Glutamatergic neuron (in vitro differentiated cells): ENCODE measurements at regions not wholly inside any gene's neighbourhood (a gene's known extent, or its start where the extent isn't known, plus 50 kb on each side); places are given as distances from the start of the nearest gene placed in this dataset.

ENCODE experiments used
- DNase-seq: peaks from one replicate; pipeline ENCODE4 v3.0.0; 2022
- H3K27ac Mint-ChIP-seq: one replicate; pipeline ENCODE4 v1.8.0; 2020; ENCODE audit warnings: mild to moderate bottlenecking, mixed read lengths, inconsistent platforms; ENCODE audit not compliant: unreplicated experiment
- H3K27me3 Mint-ChIP-seq: one replicate; pipeline ENCODE4 v1.8.0; 2020; ENCODE audit warnings: mild to moderate bottlenecking, moderate library complexity, mixed read lengths, inconsistent platforms; ENCODE audit not compliant: unreplicated experiment
- H3K36me3 Mint-ChIP-seq: one replicate; pipeline ENCODE4 v1.8.0; 2020; ENCODE audit warnings: mild to moderate bottlenecking, mixed read lengths, inconsistent platforms; ENCODE audit not compliant: unreplicated experiment
- H3K4me1 Mint-ChIP-seq: one replicate; pipeline ENCODE4 v1.8.0; 2020; ENCODE audit warnings: mild to moderate bottlenecking, low read depth, mixed read lengths, inconsistent platforms; ENCODE audit not compliant: unreplicated experiment
- H3K4me3 Mint-ChIP-seq: one replicate; pipeline ENCODE4 v1.8.0; 2020; ENCODE audit warnings: mild to moderate bottlenecking, mixed read lengths, inconsistent platforms; ENCODE audit not compliant: unreplicated experiment
- H3K9me3 Mint-ChIP-seq: one replicate; pipeline ENCODE4 v1.8.0; 2020; ENCODE audit warnings: mild to moderate bottlenecking, moderate library complexity, mixed read lengths, inconsistent platforms; ENCODE audit not compliant: unreplicated experiment
- TF ChIP-seq, protein P1 (sequence below): fragments of 200-600 bp; sonication (generic); IDR thresholded peaks from one replicate; pipeline ENCODE4 v1.5.0; 2021; ENCODE audit not compliant: partially characterized antibody, unreplicated experiment

DNA sequence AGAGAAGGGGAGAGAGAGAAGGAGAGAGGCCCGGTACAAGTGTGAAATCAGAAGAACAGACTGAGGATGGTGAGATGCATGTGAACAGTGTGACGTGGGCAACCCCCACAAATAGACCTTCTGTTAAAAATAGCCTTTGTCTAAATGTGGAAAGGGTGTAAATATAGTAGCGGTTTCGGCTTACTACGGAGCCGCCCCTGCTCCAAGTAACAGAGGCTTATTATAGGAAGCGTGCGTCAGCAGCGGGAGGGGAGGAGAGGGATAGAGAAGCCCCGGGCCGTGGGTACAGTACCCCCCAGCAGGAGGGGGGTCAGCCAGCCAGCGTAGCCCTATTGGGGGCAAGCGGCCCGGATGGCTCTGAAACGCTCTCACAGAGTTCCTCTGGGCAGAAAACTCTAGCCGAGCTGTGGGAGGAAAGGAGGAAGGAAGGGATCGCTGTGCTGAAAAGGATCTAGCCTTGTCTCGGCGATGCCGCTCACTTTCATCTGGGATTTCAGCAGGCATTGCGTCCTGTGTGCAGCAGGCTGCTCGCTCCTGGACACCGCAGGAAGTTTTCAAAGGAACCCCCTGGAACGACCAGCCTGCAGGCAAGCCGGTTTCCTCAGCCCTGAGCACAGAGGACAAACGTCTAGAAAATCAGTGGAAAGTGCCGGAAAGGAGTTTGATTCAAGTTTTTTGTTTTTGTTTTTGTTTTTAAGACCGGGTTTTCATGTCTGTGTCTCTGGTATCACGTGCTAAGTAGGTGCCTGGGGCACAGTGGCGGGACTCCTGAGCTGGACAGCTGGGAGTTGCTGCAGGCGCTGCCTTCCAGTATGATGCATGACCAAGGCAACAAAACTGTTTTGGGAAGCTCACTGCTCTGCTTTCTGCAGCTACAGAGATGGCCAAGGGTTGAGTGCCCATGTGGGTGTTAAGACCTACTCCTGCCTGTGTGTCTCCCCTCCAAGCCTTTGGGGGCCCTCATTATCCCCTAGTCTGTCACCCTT, 146.6 kb downstream of the SEC61B start:
- peaks cover 5% of the 10 kb centered on the region for H3K9me3 Mint-ChIP-seq
- H3K27me3 Mint-ChIP-seq: no peaks in the 10 kb centered on the region
- peak overlapping the region; percentile 59 for H3K27ac Mint-ChIP-seq
- peak overlapping the region; percentile 36 for H3K4me3 Mint-ChIP-seq
- H3K36me3 Mint-ChIP-seq: peaks cover 5% of the 10 kb centered on the region
- peaks cover 28% of the 10 kb centered on the region for H3K4me1 Mint-ChIP-seq
- no peak for DNase-seq
- TF ChIP-seq, protein P1, sequence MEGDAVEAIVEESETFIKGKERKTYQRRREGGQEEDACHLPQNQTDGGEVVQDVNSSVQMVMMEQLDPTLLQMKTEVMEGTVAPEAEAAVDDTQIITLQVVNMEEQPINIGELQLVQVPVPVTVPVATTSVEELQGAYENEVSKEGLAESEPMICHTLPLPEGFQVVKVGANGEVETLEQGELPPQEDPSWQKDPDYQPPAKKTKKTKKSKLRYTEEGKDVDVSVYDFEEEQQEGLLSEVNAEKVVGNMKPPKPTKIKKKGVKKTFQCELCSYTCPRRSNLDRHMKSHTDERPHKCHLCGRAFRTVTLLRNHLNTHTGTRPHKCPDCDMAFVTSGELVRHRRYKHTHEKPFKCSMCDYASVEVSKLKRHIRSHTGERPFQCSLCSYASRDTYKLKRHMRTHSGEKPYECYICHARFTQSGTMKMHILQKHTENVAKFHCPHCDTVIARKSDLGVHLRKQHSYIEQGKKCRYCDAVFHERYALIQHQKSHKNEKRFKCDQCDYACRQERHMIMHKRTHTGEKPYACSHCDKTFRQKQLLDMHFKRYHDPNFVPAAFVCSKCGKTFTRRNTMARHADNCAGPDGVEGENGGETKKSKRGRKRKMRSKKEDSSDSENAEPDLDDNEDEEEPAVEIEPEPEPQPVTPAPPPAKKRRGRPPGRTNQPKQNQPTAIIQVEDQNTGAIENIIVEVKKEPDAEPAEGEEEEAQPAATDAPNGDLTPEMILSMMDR: no peak

DNA sequence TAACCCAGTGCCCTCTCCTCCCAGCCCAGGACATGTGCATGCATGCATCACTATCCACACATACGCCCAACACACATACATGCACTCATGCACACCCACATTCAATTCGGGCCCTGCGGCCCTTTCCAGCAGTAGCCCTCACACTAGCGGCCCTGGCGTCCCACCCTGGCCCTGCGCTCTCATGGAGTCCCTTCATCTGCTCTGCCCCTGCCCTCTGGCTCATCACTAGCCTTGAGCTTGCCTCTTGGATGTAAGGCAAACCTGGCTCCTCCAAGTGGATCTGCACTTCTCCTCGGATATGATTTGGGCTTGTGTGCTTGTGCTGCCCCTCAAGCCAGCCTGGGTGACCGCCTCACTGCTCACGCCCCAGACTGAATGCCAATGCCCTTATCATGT, 147.2 kb downstream of the SEC61B start:
- TF ChIP-seq, protein P1: no peak
- Mint-ChIP-seq H3K27me3 (no peaks in the 10 kb centered on the region), H3K9me3 (peaks cover 5% of the 10 kb centered on the region), H3K27ac (no peak overlapping the region), H3K4me3 (no peak overlapping the region), H3K36me3 (peaks cover 5% of the 10 kb centered on the region), H3K4me1 (peaks cover 28% of the 10 kb centered on the region)
- DNase-seq: no peak

DNA sequence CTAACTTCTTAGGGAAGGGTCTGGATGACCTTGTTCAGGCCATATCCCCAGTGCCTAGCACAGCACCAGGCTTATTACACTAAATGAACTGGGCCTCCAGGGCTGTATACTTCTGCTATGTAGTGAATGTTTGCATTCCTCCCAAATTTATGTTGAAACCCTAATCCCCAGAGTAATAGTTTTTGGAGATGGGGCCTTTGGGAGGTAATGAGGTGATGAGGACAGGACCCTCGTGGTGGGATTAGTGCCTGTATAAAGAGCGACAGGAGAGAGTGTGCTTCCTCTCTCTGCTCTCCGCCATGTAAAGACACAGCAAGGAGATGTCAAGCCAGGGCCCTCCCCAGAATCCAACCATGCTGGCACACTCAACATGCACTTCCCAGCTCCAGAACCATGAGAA, 148.3 kb downstream of the SEC61B start:
- Mint-ChIP-seq H3K9me3 (peaks cover 3% of the 10 kb centered on the region), H3K4me3 (no peak overlapping the region), H3K27ac (no peak overlapping the region), H3K27me3 (no peaks in the 10 kb centered on the region), H3K36me3 (peaks cover 5% of the 10 kb centered on the region), H3K4me1 (peaks cover 28% of the 10 kb centered on the region)
- no peak for DNase-seq
- TF ChIP-seq, protein P1: no peak

DNA sequence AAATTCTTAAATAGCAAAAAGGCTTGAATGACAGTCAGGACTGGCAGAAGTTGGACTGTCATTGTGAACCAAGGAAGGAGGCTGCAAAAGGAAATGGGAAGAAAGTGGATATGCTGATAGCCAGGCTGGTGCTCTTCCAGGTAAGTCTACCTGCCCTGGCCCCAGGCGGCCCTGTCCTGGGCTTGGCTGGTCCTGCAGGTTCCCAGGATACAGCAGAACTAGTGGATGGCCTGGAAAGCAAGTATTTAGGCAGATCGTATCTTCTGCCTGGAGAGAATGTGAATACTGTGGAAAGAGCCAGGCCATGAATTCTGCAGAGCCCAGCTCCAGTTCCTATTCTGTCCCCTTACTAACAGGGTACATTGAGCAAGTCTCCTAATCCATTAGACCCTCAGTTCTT, 149.3 kb downstream of the SEC61B start:
- Mint-ChIP-seq H3K9me3 (peaks cover 5% of the 10 kb centered on the region), H3K4me3 (no peak overlapping the region), H3K4me1 (peaks cover 28% of the 10 kb centered on the region), H3K27ac (no peak overlapping the region), H3K36me3 (peaks cover 5% of the 10 kb centered on the region), H3K27me3 (no peaks in the 10 kb centered on the region)
- TF ChIP-seq, protein P1: no peak
- no peak for DNase-seq

DNA sequence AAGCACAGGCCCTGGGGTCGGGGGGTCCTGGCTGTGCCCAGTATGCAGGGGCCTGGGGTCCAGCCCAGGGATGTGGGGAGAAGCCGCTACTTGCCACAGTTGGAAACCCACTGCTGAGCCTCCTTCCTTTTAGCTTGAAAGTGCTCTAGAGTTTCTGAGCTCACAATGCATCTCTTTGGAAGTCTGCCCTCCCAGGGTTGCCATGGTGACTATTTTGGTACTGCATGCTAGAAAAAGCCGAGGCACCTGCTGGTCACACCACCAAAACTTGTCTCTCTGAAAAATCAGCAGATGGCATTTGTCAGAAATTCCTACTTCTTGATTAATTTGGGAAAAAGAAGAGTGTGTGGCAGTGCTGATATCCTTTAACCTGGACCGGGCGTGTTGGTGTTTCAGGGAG, 151.8 kb downstream of the SEC61B start:
- peaks cover 5% of the 10 kb centered on the region for H3K36me3 Mint-ChIP-seq
- no peak for DNase-seq
- TF ChIP-seq, protein P1: no peak
- no peak overlapping the region for H3K4me3 Mint-ChIP-seq
- H3K27me3 Mint-ChIP-seq: no peaks in the 10 kb centered on the region
- peaks cover 5% of the 10 kb centered on the region for H3K9me3 Mint-ChIP-seq
- H3K27ac Mint-ChIP-seq: no peak overlapping the region
- peaks cover 19% of the 10 kb centered on the region for H3K4me1 Mint-ChIP-seq
